Brain microvascular endothelial cell (primary cell): ENCODE measurements at regions not wholly inside any gene's neighbourhood (a gene's known extent, or its start where the extent isn't known, plus 50 kb on each side); places are given as distances from the start of the nearest gene placed in this dataset.

Experiments
- DNase-seq: peaks from one replicate; pipeline ENCODE4 v3.0.0-alpha.2; 2020
- H3K27ac ChIP-seq: fragments of 250-450 bp; sonication (Bioruptor Pico); 2 replicates; pipeline ENCODE4 v1.5.1; 2020; ENCODE audit warnings: mild to moderate bottlenecking, moderate library complexity
- H3K27me3 ChIP-seq: fragments of 250-450 bp; sonication (Bioruptor Pico); replicated peaks from 2 replicates; pipeline ENCODE4 v1.5.1; 2020; ENCODE audit warnings: mild to moderate bottlenecking
- H3K36me3 ChIP-seq: fragments of 250-450 bp; sonication (Bioruptor Pico); replicated peaks from 2 replicates; pipeline ENCODE4 v1.5.1; 2020; ENCODE audit warnings: mild to moderate bottlenecking
- H3K4me3 ChIP-seq: 2 replicates; pipeline ENCODE4 v1.5.1; 2011; ENCODE audit warnings: low read depth, mild to moderate bottlenecking, control low read depth, low read length, moderate library complexity
- CTCF ChIP-seq: IDR thresholded peaks from 2 replicates; pipeline ENCODE4 v1.5.1; 2011; ENCODE audit warnings: low read depth, mild to moderate bottlenecking, moderate library complexity, low read length, control low read depth, inconsistent platforms; ENCODE audit errors: missing control alignments
- in situ Hi-C: cut with HindIII; loops from 2 replicates; pipeline ENCODE4 v1.10.0; 2017; ENCODE audit warnings: low sequenced_read_pairs, low pct_ligation_motif_present

- TF ChIP-seq CTCF = no peak
Observed at GRCh38 chr10:10845185-10845584, 172.5 kb upstream of the CELF2 start.

GRCh38 chr10:10845826-10846503 is 171.7 kb upstream of the CELF2 start:
- no peaks in the 10 kb centered on the region for H3K27me3 ChIP-seq
- no peak for TF ChIP-seq CTCF
- in situ Hi-C loops = no loop called here
- no peak overlapping the region for H3K4me3 ChIP-seq
- H3K36me3 ChIP-seq = no peaks in the 10 kb centered on the region
- no peak overlapping the region for H3K27ac ChIP-seq
- DNase-seq = no peak

More at GRCh38 chr10:10845185-10845584, 172.5 kb upstream of the CELF2 start:
- no peak overlapping the region for H3K27ac ChIP-seq
- DNase-seq = no peak
- H3K36me3 ChIP-seq = no peaks in the 10 kb centered on the region
- in situ Hi-C loops = no loop called here
- no peaks in the 10 kb centered on the region for H3K27me3 ChIP-seq
- no peak overlapping the region for H3K4me3 ChIP-seq

- H3K27me3 ChIP-seq = no peaks in the 10 kb centered on the region
- DNase-seq = no peak
- H3K27ac ChIP-seq = no peak overlapping the region
- H3K4me3 ChIP-seq = no peak overlapping the region
- TF ChIP-seq CTCF = no peak
- no peaks in the 10 kb centered on the region for H3K36me3 ChIP-seq
- in situ Hi-C loops = no loop called here
Observed at GRCh38 chr10:10846504-10846900, 171.2 kb upstream of the CELF2 start.

GRCh38 chr10:10847387-10847786 is 170.3 kb upstream of the CELF2 start:
- no peak for DNase-seq
- no peak overlapping the region for H3K4me3 ChIP-seq
- H3K36me3 ChIP-seq = no peaks in the 10 kb centered on the region
- in situ Hi-C loops = no loop called here
- TF ChIP-seq CTCF = no peak
- no peak overlapping the region for H3K27ac ChIP-seq
- no peaks in the 10 kb centered on the region for H3K27me3 ChIP-seq

GRCh38 chr10:10848488-10849111 is 169.1 kb upstream of the CELF2 start:
- Histone ChIP-seq H3K4me3 (no peak overlapping the region), H3K36me3 (no peaks in the 10 kb centered on the region), H3K27ac (no peak overlapping the region), H3K27me3 (no peaks in the 10 kb centered on the region)
- TF ChIP-seq CTCF = no peak
- in situ Hi-C loops = no loop called here
- no peak for DNase-seq
